Prostate gland (tissue), 2 donors: ENCODE measurements at regions not wholly inside any gene's neighbourhood (a gene's known extent, or its start where the extent isn't known, plus 50 kb on each side); places are given as distances from the start of the nearest gene placed in this dataset.

Experiments
- POLR2A ChIP-seq: fragments of 450-650 bp; IDR thresholded peaks from one replicate; pipeline ENCODE4 v1.6.1; 2016; ENCODE audit warnings: antibody characterized with exemption, mild to moderate bottlenecking
- POLR2AphosphoS5 ChIP-seq: sonication (generic); formaldehyde crosslinking; IDR thresholded peaks from one replicate; pipeline ENCODE4 v1.6.1; 2017; ENCODE audit warnings: antibody characterized with exemption
- TF ChIP-seq, protein P1 (sequence below), 4 experiments: fragments of 200-600 bp in 2 of 4; fragments of 450-650 bp in 2 of 4; sonication (generic) in 2 of 4; IDR thresholded peaks; 1 replicate in 3 of 4; 2 replicates in 1 of 4; pipeline ENCODE4 v1.5.1; 2016 to 2019; ENCODE audit warnings: antibody characterized with exemption in 4 of 4, mild to moderate bottlenecking in 2 of 4, moderate library complexity in 2 of 4

DNA sequence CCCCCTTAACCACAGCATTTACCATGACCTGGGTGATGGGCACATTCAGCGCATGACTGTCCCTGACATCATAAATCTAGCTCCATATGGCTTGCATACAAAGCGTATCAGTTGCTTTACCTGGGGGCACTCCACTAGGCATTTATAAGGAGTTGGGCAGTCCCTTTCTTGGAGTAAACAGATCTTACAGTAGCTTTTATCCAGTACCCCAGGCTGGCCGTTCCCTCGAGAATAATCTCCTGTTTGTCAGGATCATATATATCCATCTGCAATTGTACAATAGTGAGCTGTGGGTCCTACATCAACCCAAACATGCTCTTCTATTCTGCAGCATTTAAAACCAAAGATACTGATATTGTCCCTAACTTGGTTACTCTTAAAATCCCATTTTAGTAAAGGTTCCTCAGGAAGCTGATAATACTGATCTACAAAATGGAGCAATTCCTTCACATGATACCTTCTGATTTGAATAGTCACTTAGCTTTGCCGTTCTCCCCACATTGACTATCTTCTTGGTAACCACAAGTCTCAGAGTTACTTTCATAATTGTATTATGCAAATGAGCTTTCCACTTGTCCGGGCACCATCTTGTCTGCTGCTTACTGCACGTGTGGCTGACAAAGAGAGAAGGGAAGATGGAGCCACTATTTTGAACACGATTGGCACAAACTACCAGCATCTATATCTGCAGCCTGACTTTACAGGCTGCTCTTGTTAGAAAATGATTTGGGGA lies 205.0 kb downstream of the CWF19L2 start:
- TF ChIP-seq, protein P1, sequence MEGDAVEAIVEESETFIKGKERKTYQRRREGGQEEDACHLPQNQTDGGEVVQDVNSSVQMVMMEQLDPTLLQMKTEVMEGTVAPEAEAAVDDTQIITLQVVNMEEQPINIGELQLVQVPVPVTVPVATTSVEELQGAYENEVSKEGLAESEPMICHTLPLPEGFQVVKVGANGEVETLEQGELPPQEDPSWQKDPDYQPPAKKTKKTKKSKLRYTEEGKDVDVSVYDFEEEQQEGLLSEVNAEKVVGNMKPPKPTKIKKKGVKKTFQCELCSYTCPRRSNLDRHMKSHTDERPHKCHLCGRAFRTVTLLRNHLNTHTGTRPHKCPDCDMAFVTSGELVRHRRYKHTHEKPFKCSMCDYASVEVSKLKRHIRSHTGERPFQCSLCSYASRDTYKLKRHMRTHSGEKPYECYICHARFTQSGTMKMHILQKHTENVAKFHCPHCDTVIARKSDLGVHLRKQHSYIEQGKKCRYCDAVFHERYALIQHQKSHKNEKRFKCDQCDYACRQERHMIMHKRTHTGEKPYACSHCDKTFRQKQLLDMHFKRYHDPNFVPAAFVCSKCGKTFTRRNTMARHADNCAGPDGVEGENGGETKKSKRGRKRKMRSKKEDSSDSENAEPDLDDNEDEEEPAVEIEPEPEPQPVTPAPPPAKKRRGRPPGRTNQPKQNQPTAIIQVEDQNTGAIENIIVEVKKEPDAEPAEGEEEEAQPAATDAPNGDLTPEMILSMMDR (IDR thresholded peaks at IDR 0.05) = no peak
- TF ChIP-seq POLR2AphosphoS5 (no peak), POLR2A (no peak)
